Spleen (tissue), 7 donors: ENCODE measurements at regions not wholly inside any gene's neighbourhood (a gene's known extent, or its start where the extent isn't known, plus 50 kb on each side); places are given as distances from the start of the nearest gene placed in this dataset.

Experiments
- CTCF ChIP-seq, 11 experiments: fragments of 200-600 bp in 7 of 11; fragments of 450-650 bp in 4 of 11; sonication (generic) in 4 of 11; IDR thresholded peaks in 8 of 11; conservative IDR thresholded peaks in 3 of 11; 1 replicate in 7 of 11; 2 replicates in 4 of 11; pipeline versions ENCODE4 v1.4.0 to v1.8.0; 2016 to 2021; ENCODE audit warnings: antibody characterized with exemption in 11 of 11, inconsistent platforms in 4 of 11, mild to moderate bottlenecking in 1 of 11
- POLR2A ChIP-seq, 3 donors: fragments of 450-650 bp; IDR thresholded peaks; one replicate each; pipeline ENCODE4 v1.5.1; 2017; ENCODE audit warnings: antibody characterized with exemption in 3 of 3, mild to moderate bottlenecking in 1 of 3
- donor health status: DM: no; HTN: no; CAD: no; lungs with moderate emphysema.
- donor health status: DM: no; HTN: no; CAD: no.
- donor health status: DM: no; HTN: no; CAD: no.

- TF ChIP-seq CTCF (IDR thresholded peaks at IDR 0.05 in 8 of 11, conservative IDR thresholded peaks at IDR 0.05 in 3 of 11) (no peak), POLR2A (IDR thresholded peaks at IDR 0.05) (no peak)
These were observed 888.8 kb downstream of the OTOL1 start for GRCh38 chr3:162385387-162385786.
